SK-N-SH (cell line): ENCODE measurements at regions not wholly inside any gene's neighbourhood (a gene's known extent, or its start where the extent isn't known, plus 50 kb on each side); places are given as distances from the start of the nearest gene placed in this dataset.

Source experiments
- CTCF ChIA-PET: fragments of 300-600, 350-600 bp; formaldehyde crosslinking; extraction: SDS; loops from one replicate; lab custom pipeline; 2021; lab: Yijun Ruan, JAX
- POLR2A ChIA-PET: fragments of 350-600 bp; sonication (Branson Sonifier 250); formaldehyde crosslinking; extraction: SDS; loops from one replicate; lab custom pipeline; 2020; ENCODE audit warnings: antibody characterized with exemption, inconsistent platforms; lab: Yijun Ruan, JAX
- DNase-seq: peaks from one replicate; pipeline ENCODE4 v3.0.0; 2012
- H2AFZ ChIP-seq: fragments of 200-600 bp; sonication (generic); 2 replicates; pipeline ENCODE4 v1.8.1; 2016; ENCODE audit warnings: antibody characterized with exemption, mild to moderate bottlenecking, low read depth
- H3F3A ChIP-seq: fragments of 200-600 bp; sonication (generic); replicated peaks from 2 replicates; pipeline ENCODE3; 2016; ENCODE audit warnings: antibody characterized with exemption, mild to moderate bottlenecking; ENCODE audit not compliant: insufficient read depth
- H3K27ac ChIP-seq, 2 experiments: fragments of 200-500 bp in 1 of 2; fragments of 200-600 bp in 1 of 2; sonication (Bioruptor generic) in 1 of 2; sonication (generic), shearing (Covaris generic) in 1 of 2; 2 replicates each; pipeline versions ENCODE4 v1.5.1 to v1.6.1; 2014 to 2016; ENCODE audit warnings: low read depth in 2 of 2, inconsistent platforms in 1 of 2, low read length in 1 of 2, mild to moderate bottlenecking in 1 of 2, mixed read lengths in 1 of 2
- H3K27me3 ChIP-seq: fragments of 200-600 bp; sonication (generic), shearing (Covaris generic); 2 replicates; pipeline ENCODE4 v1.6.1; 2016; ENCODE audit warnings: mixed run types; ENCODE audit not compliant: insufficient read depth
- H3K36me3 ChIP-seq, 2 experiments: fragments of 200-500 bp in 1 of 2; fragments of 200-600 bp in 1 of 2; sonication (Bioruptor generic) in 1 of 2; sonication (generic) in 1 of 2; replicated peaks in 1 of 2; 2 replicates each; pipeline versions ENCODE3 to v1.5.1; 2014 to 2016; ENCODE audit warnings: low read length in 1 of 2, mild to moderate bottlenecking in 1 of 2; ENCODE audit not compliant: insufficient read depth in 2 of 2, control insufficient read depth in 1 of 2
- H3K4me1 ChIP-seq, 2 experiments: fragments of 200-500 bp in 1 of 2; fragments of 200-600 bp in 1 of 2; sonication (Bioruptor generic) in 1 of 2; sonication (generic), shearing (Covaris generic) in 1 of 2; 2 replicates each; pipeline versions ENCODE4 v1.5.1 to v1.6.1; 2014 to 2016; ENCODE audit warnings: low read depth in 1 of 2, low read length in 1 of 2, mixed run types in 1 of 2; ENCODE audit not compliant: insufficient read depth in 2 of 2, control insufficient read depth in 1 of 2
- H3K4me2 ChIP-seq: fragments of 200-600 bp; sonication (generic), shearing (Covaris generic); 2 replicates; pipeline ENCODE4 v1.6.1; 2017; ENCODE audit warnings: mixed run types
- H3K4me3 ChIP-seq, 2 experiments: fragments of 200-500 bp in 1 of 2; fragments of 200-600 bp in 1 of 2; sonication (Bioruptor generic) in 1 of 2; sonication (generic), shearing (Covaris generic) in 1 of 2; 2 replicates each; pipeline versions ENCODE4 v1.5.1 to v1.8.1; 2014 to 2016; ENCODE audit warnings: low read depth in 2 of 2, inconsistent platforms in 1 of 2, low read length in 1 of 2, mild to moderate bottlenecking in 1 of 2, mixed read lengths in 1 of 2, moderate library complexity in 1 of 2
- H3K79me2 ChIP-seq: fragments of 200-600 bp; sonication (generic); 2 replicates; pipeline ENCODE4 v1.8.1; 2017; ENCODE audit warnings: mild to moderate bottlenecking; ENCODE audit not compliant: insufficient read depth
- H3K9ac ChIP-seq: fragments of 200-600 bp; sonication (generic); 2 replicates; pipeline ENCODE4 v1.6.1; 2017; ENCODE audit warnings: mixed run types
- H3K9me2 ChIP-seq: fragments of 200-600 bp; sonication (generic); 2 replicates; pipeline ENCODE4 v1.6.1; 2017; ENCODE audit warnings: mixed run types
- H3K9me3 ChIP-seq: fragments of 200-600 bp; sonication (generic); 2 replicates; pipeline ENCODE4 v1.6.1; 2017; ENCODE audit warnings: mixed run types, mild to moderate bottlenecking, moderate library complexity
- H4K20me1 ChIP-seq: fragments of 200-600 bp; sonication (generic); 2 replicates; pipeline ENCODE4 v1.6.1; 2017; ENCODE audit warnings: mild to moderate bottlenecking, mixed run types; ENCODE audit not compliant: insufficient read depth
- ELF1 ChIP-seq: IDR thresholded peaks from 2 replicates; pipeline ENCODE4 v1.4.0; 2012
- EP300 ChIP-seq, 2 experiments: IDR thresholded peaks; 2 replicates each; pipeline versions ENCODE4 v1.4.0 to v1.6.1; 2012; ENCODE audit warnings: borderline replicate concordance in 1 of 2, low read depth in 1 of 2, low read length in 1 of 2
- EZH2phosphoT487 ChIP-seq: fragments of 200-600 bp; sonication (generic); IDR thresholded peaks from 2 replicates; pipeline ENCODE4 v1.6.1; 2017; ENCODE audit warnings: low read depth, mixed run types, mild to moderate bottlenecking, antibody characterized with exemption, moderate library complexity, borderline replicate concordance
- FOSL2 ChIP-seq: IDR thresholded peaks from 2 replicates; pipeline ENCODE4 v1.4.0; 2012; ENCODE audit warnings: low read depth, mild to moderate bottlenecking, moderate library complexity, borderline replicate concordance
- GABPA ChIP-seq: IDR thresholded peaks from 2 replicates; pipeline ENCODE4 v1.4.0; 2012; ENCODE audit warnings: low read depth, mild to moderate bottlenecking
- GATA2 ChIP-seq: sonication (generic); formaldehyde crosslinking; IDR thresholded peaks from 2 replicates; pipeline ENCODE4 v1.5.0; 2020; ENCODE audit warnings: mild to moderate bottlenecking, missing genetic modification reagents
- MXI1 ChIP-seq: IDR thresholded peaks from 2 replicates; pipeline ENCODE4 v1.6.1; 2012; ENCODE audit warnings: mild to moderate bottlenecking, low read depth, low read length, improper control_type of control experiment
- NFIC ChIP-seq: IDR thresholded peaks from 2 replicates; pipeline ENCODE4 v1.4.0; 2012; ENCODE audit warnings: borderline replicate concordance
- NRF1 ChIP-seq: IDR thresholded peaks from 2 replicates; pipeline ENCODE4 v1.6.1; 2012; ENCODE audit warnings: low read depth, mild to moderate bottlenecking, low read length
- RAD21 ChIP-seq: IDR thresholded peaks from 2 replicates; pipeline ENCODE4 v1.6.1; 2012; ENCODE audit warnings: mild to moderate bottlenecking, low read length
- RXRA ChIP-seq: IDR thresholded peaks from 2 replicates; pipeline ENCODE4 v1.4.0; 2012; ENCODE audit warnings: low read depth, mild to moderate bottlenecking, borderline replicate concordance
- SIN3A ChIP-seq: IDR thresholded peaks from 2 replicates; pipeline ENCODE4 v1.6.1; 2012; ENCODE audit warnings: low read depth, mild to moderate bottlenecking, low read length, moderate library complexity, borderline replicate concordance
- TCF12 ChIP-seq: IDR thresholded peaks from 2 replicates; pipeline ENCODE4 v1.4.0; 2012
- YY1 ChIP-seq: IDR thresholded peaks from 2 replicates; pipeline ENCODE4 v1.4.0; 2012; ENCODE audit warnings: low read depth, mild to moderate bottlenecking
- WGBS: methylation state at CpG from one replicate; pipeline ENCODE4 v1.1.6; 2017; ENCODE audit warnings: low lambda C conversion rate; 5-methylcytosine and 5-hydroxymethylcytosine counted together
- TF ChIP-seq, protein P1 (sequence below): IDR thresholded peaks from 2 replicates; pipeline ENCODE4; 2012
- TF ChIP-seq, protein P2 (sequence below): fragments of 200-600 bp; sonication (generic); IDR thresholded peaks from 2 replicates; pipeline ENCODE4 v1.6.1; 2017; ENCODE audit warnings: antibody characterized with exemption, mild to moderate bottlenecking, moderate library complexity
- TF ChIP-seq, protein P3 (sequence below): IDR thresholded peaks from 2 replicates; pipeline ENCODE4 v1.4.0; 2012; ENCODE audit warnings: low read depth

GRCh38 chr9:117787746-117788145, 83.5 kb downstream of the TLR4 start:
- Histone ChIP-seq H3K4me3 (no peak overlapping the region), H3K9ac (no peak overlapping the region), H3K27me3 (no peaks in the 10 kb centered on the region), H4K20me1 (no peaks in the 10 kb centered on the region), H2AFZ (no peak overlapping the region), H3K79me2 (no peaks in the 10 kb centered on the region), H3F3A (no peaks in the 10 kb centered on the region), H3K4me1 (peaks cover 0 to 6% of the 10 kb centered on the region in 2 experiments; a peak in 1 of 4 replicates), H3K9me3 (no peaks in the 10 kb centered on the region), H3K9me2 (no peaks in the 10 kb centered on the region), H3K27ac (no peak overlapping the region), H3K4me2 (no peak overlapping the region), H3K36me3 (no peaks in the 10 kb centered on the region)
- POLR2A ChIA-PET, result no interaction called here
- 48% methylated on average over 3 of the region's 3 CpGs for WGBS
- TF ChIP-seq, protein P1, sequence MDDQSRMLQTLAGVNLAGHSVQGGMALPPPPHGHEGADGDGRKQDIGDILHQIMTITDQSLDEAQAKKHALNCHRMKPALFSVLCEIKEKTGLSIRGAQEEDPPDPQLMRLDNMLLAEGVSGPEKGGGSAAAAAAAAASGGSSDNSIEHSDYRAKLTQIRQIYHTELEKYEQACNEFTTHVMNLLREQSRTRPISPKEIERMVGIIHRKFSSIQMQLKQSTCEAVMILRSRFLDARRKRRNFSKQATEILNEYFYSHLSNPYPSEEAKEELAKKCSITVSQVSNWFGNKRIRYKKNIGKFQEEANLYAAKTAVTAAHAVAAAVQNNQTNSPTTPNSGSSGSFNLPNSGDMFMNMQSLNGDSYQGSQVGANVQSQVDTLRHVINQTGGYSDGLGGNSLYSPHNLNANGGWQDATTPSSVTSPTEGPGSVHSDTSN, result no peak
- DNase-seq, result no peak
- CTCF ChIA-PET, result no interaction called here

DNA sequence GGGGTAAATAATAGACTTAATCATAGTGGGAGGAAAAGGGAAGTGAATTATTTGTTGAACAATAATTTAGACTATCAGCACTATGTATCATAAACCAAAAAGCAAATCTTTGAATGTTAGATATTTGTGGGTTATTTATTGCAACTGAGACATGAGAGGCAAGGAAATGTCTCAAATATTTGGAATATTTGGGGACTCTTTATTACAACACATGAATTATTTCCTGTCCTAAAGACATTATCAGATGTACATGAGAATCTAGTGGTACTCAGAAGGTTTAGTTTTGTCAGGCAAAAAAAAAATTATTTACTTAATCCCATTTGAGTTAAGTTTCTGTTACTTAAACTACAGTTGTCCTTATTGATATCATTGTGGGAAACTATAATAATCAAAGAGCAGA, 91.1 kb downstream of the TLR4 start:
- H3F3A ChIP-seq, result no peaks in the 10 kb centered on the region
- H2AFZ ChIP-seq, result no peak overlapping the region
- H3K9ac ChIP-seq, result no peak overlapping the region
- no peaks in the 10 kb centered on the region for H4K20me1 ChIP-seq
- H3K9me2 ChIP-seq, result no peaks in the 10 kb centered on the region
- CTCF ChIA-PET, result interaction anchor here (1.1 to 1.9 kb wide), 2 partner anchors 9 to 11 kb away, joined by 3 to 5 read pairs; no protein-coding TSS in a partner anchor
- H3K79me2 ChIP-seq, result no peaks in the 10 kb centered on the region
- DNase-seq, result no peak
- H3K27ac ChIP-seq, result no peak overlapping the region
- H3K36me3 ChIP-seq, result no peaks in the 10 kb centered on the region
- no peaks in the 10 kb centered on the region for H3K9me3 ChIP-seq
- H3K4me3 ChIP-seq, result no peak overlapping the region
- H3K4me2 ChIP-seq, result no peak overlapping the region
- no peaks in the 10 kb centered on the region for H3K27me3 ChIP-seq
- POLR2A ChIA-PET, result no interaction called here
- H3K4me1 ChIP-seq, result no peaks in the 10 kb centered on the region
- TF ChIP-seq SIN3A, result no peak
- TF ChIP-seq NFIC, result no peak
- TF ChIP-seq EP300 (IDR thresholded peaks at IDR 0.05; ENCODE audit: borderline replicate concordance in 1 of 2, low read depth in 1 of 2, low read length in 1 of 2), result no peak
- no peak for TF ChIP-seq NRF1
- TF ChIP-seq, protein P2, sequence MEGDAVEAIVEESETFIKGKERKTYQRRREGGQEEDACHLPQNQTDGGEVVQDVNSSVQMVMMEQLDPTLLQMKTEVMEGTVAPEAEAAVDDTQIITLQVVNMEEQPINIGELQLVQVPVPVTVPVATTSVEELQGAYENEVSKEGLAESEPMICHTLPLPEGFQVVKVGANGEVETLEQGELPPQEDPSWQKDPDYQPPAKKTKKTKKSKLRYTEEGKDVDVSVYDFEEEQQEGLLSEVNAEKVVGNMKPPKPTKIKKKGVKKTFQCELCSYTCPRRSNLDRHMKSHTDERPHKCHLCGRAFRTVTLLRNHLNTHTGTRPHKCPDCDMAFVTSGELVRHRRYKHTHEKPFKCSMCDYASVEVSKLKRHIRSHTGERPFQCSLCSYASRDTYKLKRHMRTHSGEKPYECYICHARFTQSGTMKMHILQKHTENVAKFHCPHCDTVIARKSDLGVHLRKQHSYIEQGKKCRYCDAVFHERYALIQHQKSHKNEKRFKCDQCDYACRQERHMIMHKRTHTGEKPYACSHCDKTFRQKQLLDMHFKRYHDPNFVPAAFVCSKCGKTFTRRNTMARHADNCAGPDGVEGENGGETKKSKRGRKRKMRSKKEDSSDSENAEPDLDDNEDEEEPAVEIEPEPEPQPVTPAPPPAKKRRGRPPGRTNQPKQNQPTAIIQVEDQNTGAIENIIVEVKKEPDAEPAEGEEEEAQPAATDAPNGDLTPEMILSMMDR, result no peak
- no peak for TF ChIP-seq GATA2
- no peak for TF ChIP-seq YY1
- TF ChIP-seq, protein P1, result no peak
- TF ChIP-seq, protein P3, sequence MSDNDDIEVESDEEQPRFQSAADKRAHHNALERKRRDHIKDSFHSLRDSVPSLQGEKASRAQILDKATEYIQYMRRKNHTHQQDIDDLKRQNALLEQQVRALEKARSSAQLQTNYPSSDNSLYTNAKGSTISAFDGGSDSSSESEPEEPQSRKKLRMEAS, result no peak
- no peak for TF ChIP-seq RXRA
- no peak for TF ChIP-seq FOSL2
- TF ChIP-seq GABPA, result no peak
- TF ChIP-seq EZH2phosphoT487, result no peak
- TF ChIP-seq TCF12, result no peak
- no peak for TF ChIP-seq RAD21
- TF ChIP-seq ELF1, result no peak
- no peak for TF ChIP-seq MXI1
